ES-I3 (cell line): ENCODE measurements at regions not wholly inside any gene's neighbourhood (a gene's known extent, or its start where the extent isn't known, plus 50 kb on each side); places are given as distances from the start of the nearest gene placed in this dataset.

ENCODE experiments used
- H3K36me3 ChIP-seq: 2 replicates; pipeline ENCODE4 v1.6.1; 2013; ENCODE audit warnings: mild to moderate bottlenecking, low read length, control low read depth, moderate library complexity; ENCODE audit not compliant: insufficient read depth
- H3K4me1 ChIP-seq: 2 replicates; pipeline ENCODE4 v1.6.1; 2013; ENCODE audit warnings: mild to moderate bottlenecking, control low read depth, low read length; ENCODE audit not compliant: insufficient read depth
- H3K9ac ChIP-seq: 2 replicates; pipeline ENCODE4 v1.6.1; 2013; ENCODE audit warnings: low read depth, mild to moderate bottlenecking, low read length, moderate library complexity
- H3K9me3 ChIP-seq: 2 replicates; pipeline ENCODE4 v1.6.1; 2013; ENCODE audit warnings: mild to moderate bottlenecking, low read length, moderate library complexity; ENCODE audit not compliant: control insufficient read depth, insufficient read depth

DNA sequence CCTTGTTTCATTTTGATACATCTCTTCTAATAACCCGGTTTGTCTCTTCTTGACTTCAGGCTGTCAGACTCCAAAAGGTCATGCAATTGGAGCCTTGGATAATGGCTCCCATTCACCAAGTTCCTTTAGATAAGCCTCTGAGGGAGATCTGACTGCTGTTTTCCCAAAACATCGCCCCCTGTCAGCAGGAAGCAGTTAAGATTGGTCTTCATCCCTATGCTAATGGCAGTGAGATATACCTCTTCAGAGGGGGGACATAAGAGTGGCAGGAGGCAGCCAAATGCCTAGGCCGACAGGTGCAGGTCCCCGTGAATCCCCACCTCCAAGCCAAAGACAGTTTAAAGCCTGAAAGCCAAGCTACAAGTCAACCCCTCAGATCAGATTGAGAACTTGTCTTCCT lies 144.6 kb downstream of the WDR11 start:
- Histone ChIP-seq H3K4me1 (no peaks in the 10 kb centered on the region), H3K9ac (no peak overlapping the region), H3K9me3 (no peaks in the 10 kb centered on the region), H3K36me3 (no peaks in the 10 kb centered on the region)

DNA sequence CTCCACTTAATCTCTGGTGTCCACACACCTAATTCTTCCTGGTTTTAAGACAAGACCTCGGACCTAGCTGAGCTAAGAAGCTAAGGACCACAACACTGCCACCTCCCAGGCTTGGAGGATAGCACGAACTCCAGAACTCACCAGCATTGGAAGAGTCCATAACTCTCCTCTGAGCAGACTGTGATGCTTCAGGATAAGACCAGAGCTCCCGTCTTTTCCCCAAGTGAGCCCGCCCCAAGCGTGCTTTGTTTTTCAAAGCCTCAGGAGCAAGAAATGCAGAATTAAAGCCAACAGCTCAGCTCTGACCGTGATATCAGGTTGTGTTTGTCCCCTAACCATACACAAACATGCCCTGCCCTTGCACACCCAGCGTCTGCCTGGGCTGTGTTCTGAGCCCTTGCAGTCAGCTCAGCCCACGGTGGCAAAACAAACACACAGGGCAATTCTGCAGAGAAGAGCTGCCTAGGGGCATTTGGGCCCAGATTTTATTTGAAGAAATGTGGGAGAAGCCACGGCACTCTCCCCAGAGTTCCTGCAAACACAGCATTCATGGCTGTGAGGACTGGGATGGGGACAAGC lies 145.4 kb downstream of the WDR11 start:
- no peaks in the 10 kb centered on the region for H3K36me3 ChIP-seq
- H3K4me1 ChIP-seq: no peaks in the 10 kb centered on the region
- no peaks in the 10 kb centered on the region for H3K9me3 ChIP-seq
- no peak overlapping the region for H3K9ac ChIP-seq

- H3K4me1 ChIP-seq: no peaks in the 10 kb centered on the region
- H3K36me3 ChIP-seq: no peaks in the 10 kb centered on the region
- no peak overlapping the region for H3K9ac ChIP-seq
- H3K9me3 ChIP-seq: no peaks in the 10 kb centered on the region
Measured at GRCh38 chr10:120997313-120997712, 146.2 kb downstream of the WDR11 start.

- Histone ChIP-seq H3K36me3 (no peaks in the 10 kb centered on the region; the same call in 1 of the 2 replicates), H3K4me1 (no peaks in the 10 kb centered on the region), H3K9ac (no peak overlapping the region), H3K9me3 (no peaks in the 10 kb centered on the region)
Measured at GRCh38 chr10:120997756-120998155, 146.6 kb downstream of the WDR11 start.

DNA sequence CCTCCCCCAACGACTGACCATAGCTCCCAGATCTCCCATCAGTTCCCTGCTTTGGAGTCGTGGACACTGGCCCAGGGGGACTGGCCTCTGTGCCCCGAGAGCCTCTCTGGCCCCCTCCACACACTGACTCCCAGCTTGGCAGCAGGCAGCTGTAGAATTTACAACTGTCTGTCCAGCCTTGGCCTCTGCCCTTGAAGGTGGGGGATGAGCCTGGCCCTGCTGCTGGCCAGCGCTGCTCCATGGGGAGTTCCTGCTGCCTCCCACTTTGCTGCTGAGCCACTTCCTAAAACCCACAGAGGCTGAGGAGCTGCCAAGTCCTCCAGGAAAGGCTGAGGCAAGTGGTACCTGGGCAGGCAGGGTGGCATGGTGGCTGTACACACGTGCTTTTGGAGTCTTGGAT lies 147.1 kb downstream of the WDR11 start:
- Histone ChIP-seq H3K4me1 (no peaks in the 10 kb centered on the region), H3K9me3 (no peaks in the 10 kb centered on the region), H3K36me3 (no peaks in the 10 kb centered on the region; the same call in 1 of the 2 replicates), H3K9ac (no peak overlapping the region)

DNA sequence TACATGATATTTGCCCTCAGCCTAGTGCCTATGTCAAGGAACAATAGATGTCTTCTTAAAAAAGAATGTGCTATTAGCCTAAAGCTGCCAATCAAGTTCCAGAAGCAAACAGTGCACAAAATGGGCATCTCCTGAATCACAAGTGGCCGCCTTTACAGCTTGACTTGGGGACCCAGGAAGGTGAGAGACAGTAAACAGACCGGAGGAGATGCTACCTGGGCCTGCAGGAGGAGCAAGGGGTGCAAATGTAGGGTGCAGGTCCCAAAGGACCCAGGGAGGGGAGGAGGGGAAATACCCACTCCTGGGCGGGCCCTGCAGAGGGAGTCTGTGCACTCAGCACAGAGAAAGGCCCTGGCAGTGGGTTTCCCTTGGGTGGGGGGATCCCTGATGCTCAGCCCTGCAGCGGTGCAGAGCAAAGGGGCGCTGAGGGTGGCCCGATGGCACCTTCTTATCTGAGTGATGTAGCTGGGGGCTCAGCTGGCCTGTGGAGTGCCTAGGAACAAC lies 147.7 kb downstream of the WDR11 start:
- Histone ChIP-seq H3K4me1 (no peaks in the 10 kb centered on the region), H3K9ac (no peak overlapping the region), H3K9me3 (no peaks in the 10 kb centered on the region), H3K36me3 (no peaks in the 10 kb centered on the region; the same call in 1 of the 2 replicates)

GRCh38 chr10:120999868-121000267 lies 148.7 kb downstream of the WDR11 start:
- Histone ChIP-seq H3K9me3 (no peaks in the 10 kb centered on the region), H3K36me3 (no peaks in the 10 kb centered on the region; the same call in 1 of the 2 replicates), H3K4me1 (no peaks in the 10 kb centered on the region), H3K9ac (no peak overlapping the region)

- H3K36me3 ChIP-seq: no peaks in the 10 kb centered on the region; the same call in 1 of the 2 replicates
- H3K9me3 ChIP-seq: no peaks in the 10 kb centered on the region
- H3K4me1 ChIP-seq: no peaks in the 10 kb centered on the region
- no peak overlapping the region for H3K9ac ChIP-seq
Measured at GRCh38 chr10:121002586-121003205, 151.5 kb downstream of the WDR11 start.

DNA sequence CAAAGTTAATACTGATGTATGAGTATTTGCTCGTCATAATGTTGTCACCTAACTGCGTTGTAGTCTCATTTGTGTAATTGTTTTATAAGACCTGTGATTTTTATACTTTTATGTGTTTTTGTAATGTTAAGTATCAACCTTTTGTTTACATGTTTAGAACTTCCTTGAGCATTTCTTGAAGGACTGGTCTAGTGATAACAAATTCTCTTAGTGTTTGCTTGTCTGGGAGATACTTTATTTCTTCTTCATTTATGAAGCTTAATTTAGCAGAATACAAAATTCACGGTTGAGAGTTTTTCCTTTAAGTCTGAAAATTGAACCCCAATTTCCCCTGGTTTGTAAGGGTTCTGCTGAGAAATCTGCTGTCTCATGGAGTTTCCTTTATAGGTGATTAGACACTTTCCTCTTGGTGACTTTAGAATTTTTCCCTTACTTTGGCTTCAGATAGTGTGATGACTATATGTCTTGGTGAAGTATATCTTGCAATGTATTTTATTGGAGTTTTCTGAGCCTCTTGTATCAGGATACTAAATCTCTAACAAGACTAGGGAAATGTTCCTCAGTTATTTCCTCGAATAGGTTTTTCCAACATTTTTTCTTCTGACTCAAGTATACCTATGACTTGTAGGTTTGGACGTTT lies 154.9 kb downstream of the WDR11 start:
- Histone ChIP-seq H3K4me1 (no peaks in the 10 kb centered on the region), H3K36me3 (no peaks in the 10 kb centered on the region; the same call in 1 of the 2 replicates), H3K9me3 (no peaks in the 10 kb centered on the region), H3K9ac (no peak overlapping the region)

DNA sequence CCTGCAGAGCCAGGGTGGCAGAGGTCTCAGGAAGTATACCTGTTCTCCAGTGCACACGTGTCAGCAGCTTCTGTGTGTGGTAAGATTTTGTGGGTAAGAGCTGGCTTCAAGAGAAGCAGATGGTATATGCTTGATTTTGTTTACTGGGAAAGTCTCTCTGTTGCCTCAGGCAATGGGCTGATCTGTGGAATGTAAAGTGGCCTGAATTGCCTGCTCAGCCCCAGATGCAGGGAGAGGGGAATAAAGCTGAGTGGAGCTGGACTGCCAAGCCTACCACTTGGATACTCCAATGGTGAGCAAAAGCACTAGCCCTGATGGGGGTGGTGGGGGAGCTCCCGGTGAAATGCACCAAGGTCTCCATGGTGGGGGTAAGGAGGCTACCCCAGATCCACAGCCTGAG lies 156.1 kb downstream of the WDR11 start:
- no peaks in the 10 kb centered on the region; the same call in 1 of the 2 replicates for H3K36me3 ChIP-seq
- no peaks in the 10 kb centered on the region for H3K4me1 ChIP-seq
- no peak overlapping the region for H3K9ac ChIP-seq
- H3K9me3 ChIP-seq: no peaks in the 10 kb centered on the region

GRCh38 chr10:121015916-121016315 lies 164.8 kb downstream of the WDR11 start:
- H3K9me3 ChIP-seq: no peaks in the 10 kb centered on the region
- no peaks in the 10 kb centered on the region for H3K4me1 ChIP-seq
- no peak overlapping the region for H3K9ac ChIP-seq
- no peaks in the 10 kb centered on the region for H3K36me3 ChIP-seq

DNA sequence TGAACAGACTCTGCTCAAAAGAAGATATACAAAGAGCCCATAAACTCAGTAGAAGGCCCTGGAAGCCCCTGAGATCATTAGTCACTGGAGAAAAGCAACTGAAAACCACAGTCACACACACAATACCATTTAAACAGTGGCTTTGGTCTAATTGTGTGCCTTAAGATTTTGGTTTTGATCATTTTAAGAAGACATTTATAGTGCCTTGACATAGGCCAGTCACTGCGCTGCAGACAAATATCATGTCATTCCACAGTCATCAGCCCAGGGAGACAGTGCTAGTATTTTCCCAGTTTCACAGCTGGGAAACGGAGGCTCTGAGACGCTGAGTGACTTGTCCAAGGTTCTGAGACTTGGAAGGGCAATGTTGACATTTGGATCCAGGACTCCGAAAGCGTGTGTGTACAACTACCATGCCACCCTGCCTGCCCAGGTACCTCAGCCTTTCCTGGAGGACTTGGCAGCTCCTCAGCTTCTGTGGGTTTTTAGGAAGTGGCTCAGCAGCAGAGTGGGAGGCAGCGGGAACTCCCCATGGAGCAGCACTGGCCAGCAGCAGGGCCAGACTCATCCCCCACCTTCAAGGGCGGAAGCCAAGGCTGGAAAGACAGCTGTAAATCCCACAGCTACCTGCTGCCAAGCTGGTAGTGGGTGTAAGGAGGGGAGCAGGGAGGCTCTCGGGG lies 173.9 kb downstream of the WDR11 start:
- no peaks in the 10 kb centered on the region; the same call in 1 of the 2 replicates for H3K9me3 ChIP-seq
- H3K4me1 ChIP-seq: no peaks in the 10 kb centered on the region
- no peak overlapping the region for H3K9ac ChIP-seq
- no peaks in the 10 kb centered on the region for H3K36me3 ChIP-seq

DNA sequence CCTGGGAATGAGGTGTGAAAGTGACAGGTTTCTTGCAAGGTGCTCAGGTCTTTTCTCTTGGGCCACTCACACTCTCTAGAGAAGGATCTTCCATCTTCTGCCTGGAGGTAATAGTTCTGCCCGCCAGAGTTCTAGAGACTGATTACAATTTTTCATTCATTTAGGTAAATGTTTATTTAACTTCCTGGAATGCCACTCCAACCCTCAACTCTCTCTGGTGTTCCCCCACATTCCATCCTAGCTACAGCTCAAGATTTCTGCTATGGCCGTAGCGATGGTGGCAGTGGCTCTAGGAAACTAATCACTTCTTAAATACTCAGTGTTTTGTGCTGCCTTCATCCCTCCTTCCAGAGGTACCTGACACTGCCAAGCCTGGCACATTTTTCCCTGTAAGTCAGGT lies 174.6 kb downstream of the WDR11 start:
- no peaks in the 10 kb centered on the region for H3K4me1 ChIP-seq

GRCh38 chr10:121027371-121027770 lies 176.2 kb downstream of the WDR11 start:
- Histone ChIP-seq H3K4me1 (no peaks in the 10 kb centered on the region), H3K9me3 (no peaks in the 10 kb centered on the region), H3K36me3 (no peaks in the 10 kb centered on the region), H3K9ac (no peak overlapping the region)

More for the DNA sequence above, 174.6 kb downstream of the WDR11 start:
- Histone ChIP-seq H3K36me3 (no peaks in the 10 kb centered on the region), H3K9ac (no peak overlapping the region), H3K9me3 (no peaks in the 10 kb centered on the region; the same call in 1 of the 2 replicates)
